ENCODE measurements at regions not wholly inside any gene's neighbourhood (a gene's known extent, or its start where the extent isn't known, plus 50 kb on each side); places are given as distances from the start of the nearest gene placed in this dataset.

- TF ChIP-seq CTCF (IDR thresholded peaks at IDR 0.05) (no peak), EP300 (IDR thresholded peaks at IDR 0.05) (no peak), POLR2A (IDR thresholded peaks at IDR 0.05) (no peak), POLR2AphosphoS5 (IDR thresholded peaks at IDR 0.05) (no peak)
- DNase-seq (no peak), ATAC-seq (ENCODE audit: low FRiP score in 2 of 2) (no peak)
- 51 to 81% methylated on average over 2 of the region's 2 CpGs for WGBS, 2 donors
- H3K4me3 ChIP-seq: no peak overlapping the region
- no peaks in the 10 kb centered on the region for H3K36me3 ChIP-seq
- no peaks in the 10 kb centered on the region for H3K4me1 ChIP-seq
- H3K27me3 ChIP-seq: no peaks in the 10 kb centered on the region
- no peak overlapping the region for H3K27ac ChIP-seq
- no peaks in the 10 kb centered on the region for H3K9me3 ChIP-seq
These were observed 94.0 kb upstream of the ATP8A1 start for GRCh38 chr4:42750856-42751255.

GRCh38 chr4:42750091-42750490 lies 93.2 kb upstream of the ATP8A1 start:
- Histone ChIP-seq H3K4me1 (no peaks in the 10 kb centered on the region), H3K4me3 (no peak overlapping the region), H3K27me3 (no peaks in the 10 kb centered on the region), H3K36me3 (no peaks in the 10 kb centered on the region), H3K27ac (no peak overlapping the region), H3K9me3 (no peaks in the 10 kb centered on the region)
- ATAC-seq (ENCODE audit: low FRiP score in 2 of 2) (peak; percentile 43 to 55), DNase-seq (peak in 1 of 2 donors; percentile 25)
- TF ChIP-seq POLR2A (IDR thresholded peaks at IDR 0.05) (no peak), CTCF (IDR thresholded peaks at IDR 0.05) (peak in 3 of 6 experiments; percentile 16 to 41 (median 30))
- WGBS, 2 donors: 41 to 58% methylated on average over 1 of the region's 1 CpG

- ATAC-seq (ENCODE audit: low FRiP score in 2 of 2) (no peak), DNase-seq (no peak)
- WGBS, 2 donors: 68 to 72% methylated on average over 2 of the region's 2 CpGs
- H3K4me1 ChIP-seq: no peaks in the 10 kb centered on the region
- no peak for TF ChIP-seq EP300 (IDR thresholded peaks at IDR 0.05)
- TF ChIP-seq POLR2A (IDR thresholded peaks at IDR 0.05): no peak
- TF ChIP-seq POLR2AphosphoS5 (IDR thresholded peaks at IDR 0.05): no peak
- TF ChIP-seq CTCF (IDR thresholded peaks at IDR 0.05): no peak
- H3K27me3 ChIP-seq: no peaks in the 10 kb centered on the region
- H3K4me3 ChIP-seq: no peak overlapping the region
- H3K36me3 ChIP-seq: no peaks in the 10 kb centered on the region
- H3K27ac ChIP-seq: no peak overlapping the region
- H3K9me3 ChIP-seq: no peaks in the 10 kb centered on the region
These were observed 91.1 kb upstream of the ATP8A1 start for GRCh38 chr4:42747971-42748370.

GRCh38 chr4:42736527-42737195 lies 79.8 kb upstream of the ATP8A1 start:
- H3K9me3 ChIP-seq: no peaks in the 10 kb centered on the region
- no peaks in the 10 kb centered on the region for H3K27me3 ChIP-seq
- no peak overlapping the region for H3K4me3 ChIP-seq
- 91 to 94% methylated on average over 5 of the region's 5 CpGs for WGBS, 2 donors
- no peak for DNase-seq
- TF ChIP-seq EP300 (IDR thresholded peaks at IDR 0.05): no peak
- TF ChIP-seq POLR2A (IDR thresholded peaks at IDR 0.05): no peak
- no peak for TF ChIP-seq POLR2AphosphoS5 (IDR thresholded peaks at IDR 0.05)
- TF ChIP-seq CTCF (IDR thresholded peaks at IDR 0.05): no peak
- H3K27ac ChIP-seq: no peak overlapping the region
- H3K36me3 ChIP-seq: no peaks in the 10 kb centered on the region
- no peak for ATAC-seq (ENCODE audit: low FRiP score in 2 of 2)
- H3K4me1 ChIP-seq: no peaks in the 10 kb centered on the region

- TF ChIP-seq POLR2AphosphoS5 (IDR thresholded peaks at IDR 0.05) (no peak), CTCF (IDR thresholded peaks at IDR 0.05) (no peak), EP300 (IDR thresholded peaks at IDR 0.05) (no peak), POLR2A (IDR thresholded peaks at IDR 0.05) (no peak)
- ATAC-seq (ENCODE audit: low FRiP score in 2 of 2) (no peak), DNase-seq (no peak)
- WGBS, 2 donors: 66 to 94% methylated on average over 2 of the region's 2 CpGs
- peaks cover 0 to 3% (median 0%) of the 10 kb centered on the region in 4 donors for H3K4me1 ChIP-seq
- H3K27ac ChIP-seq: no peak overlapping the region
- H3K36me3 ChIP-seq: no peaks in the 10 kb centered on the region
- H3K9me3 ChIP-seq: no peaks in the 10 kb centered on the region
- H3K27me3 ChIP-seq: no peaks in the 10 kb centered on the region
- H3K4me3 ChIP-seq: no peak overlapping the region
These were observed 76.5 kb upstream of the ATP8A1 start for GRCh38 chr4:42733380-42733779.

Data from upper lobe of left lung (tissue), 6 donors.